ENCODE measurements at regions not wholly inside any gene's neighbourhood (a gene's known extent, or its start where the extent isn't known, plus 50 kb on each side); places are given as distances from the start of the nearest gene placed in this dataset.

- no peak overlapping the region for H3K27ac ChIP-seq
- DNase-seq: no peak
- peaks cover 13% of the 10 kb centered on the region for H3K4me1 ChIP-seq
- no peak overlapping the region for H3K4me3 ChIP-seq
- H3K27me3 ChIP-seq: no peaks in the 10 kb centered on the region
- no peaks in the 10 kb centered on the region for H3K36me3 ChIP-seq (ENCODE audit: low read depth, missing control alignments)
- no peaks in the 10 kb centered on the region for H3K9me3 ChIP-seq
- intact Hi-C loops (cut with DNase I; ENCODE audit: low total_unique reads): no loop called here
- TF ChIP-seq POLR2A (IDR thresholded peaks at IDR 0.05): no peak
- TF ChIP-seq CTCF (IDR thresholded peaks at IDR 0.05): no peak
- WGBS, 2 donors: 62 to 73% methylated on average over 6 of the region's 6 CpGs
These were observed 161.6 kb upstream of the FRMD4B start for GRCh38 chr3:69547461-69547880.

- Histone ChIP-seq H3K27me3 (no peaks in the 10 kb centered on the region), H3K4me1 (peaks cover 5% of the 10 kb centered on the region), H3K27ac (no peak overlapping the region), H3K9me3 (no peaks in the 10 kb centered on the region), H3K36me3 (ENCODE audit: low read depth, missing control alignments) (no peaks in the 10 kb centered on the region), H3K4me3 (peak overlapping the region; percentile 49 to 57)
- 12 to 22% methylated on average over 9 to 18 of the region's 19 CpGs for WGBS, 2 donors
- no peak for DNase-seq
- TF ChIP-seq POLR2A (IDR thresholded peaks at IDR 0.05) (no peak), CTCF (IDR thresholded peaks at IDR 0.05) (no peak)
- intact Hi-C loops (cut with DNase I; ENCODE audit: low total_unique reads): no loop called here
These were observed 157.0 kb upstream of the FRMD4B start for GRCh38 chr3:69542805-69543429.

- no peaks in the 10 kb centered on the region for H3K36me3 ChIP-seq (ENCODE audit: low read depth, missing control alignments)
- WGBS, 2 donors: 1 to 2% methylated on average over 34 to 55 of the region's 75 CpGs
- peak overlapping the region; percentile 49 to 57 for H3K4me3 ChIP-seq
- H3K27ac ChIP-seq: no peak overlapping the region
- intact Hi-C loops (cut with DNase I; ENCODE audit: low total_unique reads): no loop called here
- peak; percentile 21 for DNase-seq
- TF ChIP-seq CTCF (IDR thresholded peaks at IDR 0.05) (no peak), POLR2A (IDR thresholded peaks at IDR 0.05) (no peak)
- no peaks in the 10 kb centered on the region for H3K27me3 ChIP-seq
- H3K4me1 ChIP-seq: peaks cover 5% of the 10 kb centered on the region
- no peaks in the 10 kb centered on the region for H3K9me3 ChIP-seq
These were observed 156.4 kb upstream of the FRMD4B start for GRCh38 chr3:69542089-69542804.

DNA sequence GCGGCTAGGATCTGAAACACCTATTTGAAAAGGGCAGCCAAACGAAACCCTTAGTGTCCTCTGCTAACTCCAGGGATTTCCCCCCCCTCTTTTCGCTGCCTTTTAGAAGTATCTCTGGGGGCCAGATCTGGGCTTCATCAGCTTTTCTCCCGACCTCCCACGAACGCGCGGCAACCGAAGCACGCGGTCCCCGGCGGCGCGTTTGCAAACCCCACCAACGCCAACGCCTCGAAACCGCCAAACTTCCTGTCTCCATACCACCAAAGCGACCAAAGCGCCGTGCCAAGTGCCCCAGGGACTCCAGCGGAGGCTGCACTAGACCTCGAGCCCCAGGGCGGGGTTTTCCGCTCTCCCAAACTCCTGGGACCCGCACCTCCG is 155.8 kb upstream of the FRMD4B start:
- Histone ChIP-seq H3K36me3 (ENCODE audit: low read depth, missing control alignments) (no peaks in the 10 kb centered on the region), H3K4me1 (peaks cover 5% of the 10 kb centered on the region), H3K9me3 (no peaks in the 10 kb centered on the region), H3K4me3 (peak overlapping the region; percentile 49 to 57), H3K27me3 (no peaks in the 10 kb centered on the region), H3K27ac (no peak overlapping the region)
- no peak for TF ChIP-seq CTCF (IDR thresholded peaks at IDR 0.05)
- no peak for TF ChIP-seq POLR2A (IDR thresholded peaks at IDR 0.05)
- intact Hi-C loops (cut with DNase I; ENCODE audit: low total_unique reads): no loop called here
- WGBS, 2 donors: 0 to 2% methylated on average over 3 to 21 of the region's 28 CpGs
- peak; percentile 17 for DNase-seq

Data from testis (tissue), 2 donors.